ENCODE measurements at regions not wholly inside any gene's neighbourhood (a gene's known extent, or its start where the extent isn't known, plus 50 kb on each side); places are given as distances from the start of the nearest gene placed in this dataset.

DNA sequence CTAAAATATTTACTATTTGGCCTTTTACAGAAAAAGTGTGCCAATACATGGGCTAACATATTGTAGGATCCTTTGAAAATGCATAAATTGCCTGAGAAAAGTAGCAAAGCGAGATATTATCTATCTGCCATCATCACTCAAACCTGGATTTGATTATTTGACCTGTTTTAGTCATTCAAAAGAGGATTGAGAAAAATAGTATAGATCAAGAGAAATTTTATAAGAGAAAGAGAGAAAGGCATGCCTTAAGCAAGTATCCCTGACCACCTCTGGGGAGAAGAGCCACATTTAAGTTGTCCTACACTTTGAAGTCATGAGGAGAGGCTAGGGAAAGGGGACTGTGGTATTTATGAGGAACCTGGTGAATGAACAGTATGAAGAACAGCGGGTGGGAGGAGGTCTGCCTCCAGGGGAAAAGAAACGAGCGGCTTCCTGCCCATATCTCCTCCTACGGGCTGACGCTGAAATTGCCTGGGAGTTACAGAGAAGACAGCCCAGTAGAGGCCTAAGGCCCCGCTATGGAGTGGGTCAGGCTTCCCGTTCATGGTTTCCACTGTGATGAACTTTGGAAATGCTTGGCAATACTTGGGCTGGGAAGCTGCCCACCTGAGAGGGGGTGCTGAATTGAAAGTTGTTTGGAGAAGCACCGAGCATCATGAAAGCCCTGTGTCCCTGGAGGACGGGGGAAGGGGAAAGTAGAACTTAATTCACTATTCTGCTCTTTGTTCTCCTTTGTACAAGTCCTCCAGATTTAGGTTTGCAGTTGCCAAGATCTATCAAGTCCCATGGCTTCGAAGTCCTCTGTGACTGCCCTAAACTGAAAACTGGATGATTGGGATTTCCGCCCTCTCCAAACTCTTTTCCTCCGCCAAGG, 106.9 kb upstream of the ACSL4 start:
- no peak for DNase-seq
- Histone ChIP-seq H3K9me2 (replicated peaks; ENCODE audit: insufficient read depth, low read length) (no peaks in the 10 kb centered on the region), H4K20me1 (ENCODE audit: insufficient read depth, low read depth, low read length) (no peaks in the 10 kb centered on the region), H3K9ac (ENCODE audit: low read length) (no peak overlapping the region), H3K4me3 (ENCODE audit: low read length) (no peak overlapping the region), H3K4me2 (ENCODE audit: low read depth, low read length, poor library complexity, severe bottlenecking) (no peak overlapping the region), H3K36me3 (ENCODE audit: insufficient read depth, low read length) (no peaks in the 10 kb centered on the region), H3K27ac (ENCODE audit: low read length) (no peak overlapping the region), H3K4me1 (ENCODE audit: low read length) (no peaks in the 10 kb centered on the region), H3K27me3 (ENCODE audit: low read length) (no peaks in the 10 kb centered on the region), H2AFZ (ENCODE audit: low read length) (no peak overlapping the region), H3K79me2 (ENCODE audit: low read length) (no peaks in the 10 kb centered on the region), H3K9me3 (ENCODE audit: low read length) (no peaks in the 10 kb centered on the region)

DNA sequence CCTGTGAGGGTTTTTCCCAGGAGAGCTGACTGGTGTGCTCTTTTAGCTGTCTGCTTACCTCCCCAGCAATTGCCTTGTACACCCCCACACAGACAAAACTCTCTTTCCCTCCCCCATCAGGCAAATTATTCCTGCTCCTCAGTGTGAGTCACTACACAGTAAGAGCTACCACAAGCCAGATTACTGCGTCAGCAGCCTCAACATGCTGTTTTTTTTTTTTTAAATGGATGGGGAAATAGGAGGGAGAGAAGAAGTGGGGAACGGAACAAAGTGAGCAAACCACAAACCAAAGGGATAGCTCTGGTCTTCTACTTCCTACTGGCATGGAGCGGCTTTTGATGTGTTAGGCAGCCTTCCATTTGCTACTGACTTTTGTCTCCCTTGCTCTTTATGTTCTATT, 107.5 kb upstream of the ACSL4 start:
- Histone ChIP-seq H3K9me3 (ENCODE audit: low read length) (no peaks in the 10 kb centered on the region), H3K36me3 (ENCODE audit: insufficient read depth, low read length) (no peaks in the 10 kb centered on the region), H3K4me2 (ENCODE audit: low read depth, low read length, poor library complexity, severe bottlenecking) (no peak overlapping the region), H3K27ac (ENCODE audit: low read length) (no peak overlapping the region), H3K9me2 (replicated peaks; ENCODE audit: insufficient read depth, low read length) (no peaks in the 10 kb centered on the region), H3K4me1 (ENCODE audit: low read length) (no peaks in the 10 kb centered on the region), H3K4me3 (ENCODE audit: low read length) (no peak overlapping the region), H3K9ac (ENCODE audit: low read length) (no peak overlapping the region), H2AFZ (ENCODE audit: low read length) (no peak overlapping the region), H4K20me1 (ENCODE audit: insufficient read depth, low read depth, low read length) (no peaks in the 10 kb centered on the region), H3K79me2 (ENCODE audit: low read length) (no peaks in the 10 kb centered on the region), H3K27me3 (ENCODE audit: low read length) (no peaks in the 10 kb centered on the region)
- DNase-seq = no peak

DNA sequence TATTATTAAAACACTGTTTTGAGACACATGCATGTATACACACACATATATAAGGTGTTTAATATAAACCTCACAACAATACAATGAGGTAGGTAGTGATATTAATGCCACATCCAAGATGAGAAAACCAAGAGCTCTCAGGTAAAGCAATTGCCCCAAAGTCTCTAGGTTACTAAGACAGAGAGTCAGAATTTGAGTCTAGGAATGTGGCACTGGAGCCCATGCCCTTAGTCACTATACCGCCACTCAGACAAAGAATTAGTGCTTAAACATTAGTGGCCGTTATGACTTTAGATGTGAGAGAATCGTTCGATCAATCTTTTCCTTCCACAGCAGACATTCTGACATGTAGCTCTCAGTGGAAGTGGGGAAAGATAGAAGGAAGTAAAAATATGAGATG, 108.2 kb upstream of the ACSL4 start:
- no peaks in the 10 kb centered on the region for H3K9me2 ChIP-seq (replicated peaks; ENCODE audit: insufficient read depth, low read length)
- H3K4me1 ChIP-seq (ENCODE audit: low read length) = no peaks in the 10 kb centered on the region
- H3K9me3 ChIP-seq (ENCODE audit: low read length) = no peaks in the 10 kb centered on the region
- H2AFZ ChIP-seq (ENCODE audit: low read length) = no peak overlapping the region
- DNase-seq = no peak
- H3K4me2 ChIP-seq (ENCODE audit: low read depth, low read length, poor library complexity, severe bottlenecking) = no peak overlapping the region
- no peaks in the 10 kb centered on the region for H3K79me2 ChIP-seq (ENCODE audit: low read length)
- H3K27me3 ChIP-seq (ENCODE audit: low read length) = no peaks in the 10 kb centered on the region
- no peak overlapping the region for H3K9ac ChIP-seq (ENCODE audit: low read length)
- H3K36me3 ChIP-seq (ENCODE audit: insufficient read depth, low read length) = no peaks in the 10 kb centered on the region
- H4K20me1 ChIP-seq (ENCODE audit: insufficient read depth, low read depth, low read length) = no peaks in the 10 kb centered on the region
- H3K4me3 ChIP-seq (ENCODE audit: low read length) = no peak overlapping the region
- H3K27ac ChIP-seq (ENCODE audit: low read length) = no peak overlapping the region

DNA sequence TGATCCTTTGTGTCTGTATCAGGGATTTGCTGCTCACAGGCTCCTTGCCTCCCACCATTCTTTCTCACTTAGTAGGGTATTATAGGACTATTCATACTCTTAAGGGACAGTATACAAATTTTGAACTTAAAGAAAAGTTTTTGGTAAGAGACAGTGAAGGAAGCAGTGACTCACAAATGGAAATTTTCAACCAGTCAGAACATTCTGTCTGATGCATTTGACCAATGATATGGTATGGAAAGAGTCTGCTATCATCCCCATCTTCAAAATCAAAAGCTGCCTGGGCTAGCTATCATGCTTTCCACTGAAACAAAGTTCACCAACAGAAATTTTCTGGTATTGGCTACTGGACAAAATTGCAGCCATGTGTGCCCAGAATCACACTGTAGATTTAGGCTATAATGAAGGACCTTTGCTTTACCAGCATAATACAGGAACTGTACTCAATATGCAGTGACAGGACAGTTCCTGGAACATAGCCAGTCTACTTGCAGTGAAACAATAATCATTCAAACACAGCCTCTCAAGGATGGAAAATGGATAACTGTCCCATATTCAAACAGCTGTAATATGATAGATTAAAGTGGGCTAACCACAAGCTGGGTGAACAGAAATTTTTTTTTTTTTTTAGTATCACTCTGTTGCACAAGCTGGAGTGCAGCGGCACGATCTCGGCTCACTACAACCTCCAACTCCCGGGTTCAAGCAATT, 109.0 kb upstream of the ACSL4 start:
- Histone ChIP-seq H3K27me3 (ENCODE audit: low read length) (no peaks in the 10 kb centered on the region), H3K9me3 (ENCODE audit: low read length) (no peaks in the 10 kb centered on the region), H3K4me2 (ENCODE audit: low read depth, low read length, poor library complexity, severe bottlenecking) (no peak overlapping the region), H3K9me2 (replicated peaks; ENCODE audit: insufficient read depth, low read length) (no peaks in the 10 kb centered on the region), H2AFZ (ENCODE audit: low read length) (no peak overlapping the region), H3K4me1 (ENCODE audit: low read length) (no peaks in the 10 kb centered on the region), H3K27ac (ENCODE audit: low read length) (no peak overlapping the region), H3K9ac (ENCODE audit: low read length) (no peak overlapping the region), H3K36me3 (ENCODE audit: insufficient read depth, low read length) (no peaks in the 10 kb centered on the region), H3K4me3 (ENCODE audit: low read length) (no peak overlapping the region), H4K20me1 (ENCODE audit: insufficient read depth, low read depth, low read length) (no peaks in the 10 kb centered on the region), H3K79me2 (ENCODE audit: low read length) (no peaks in the 10 kb centered on the region)
- no peak for DNase-seq

DNA sequence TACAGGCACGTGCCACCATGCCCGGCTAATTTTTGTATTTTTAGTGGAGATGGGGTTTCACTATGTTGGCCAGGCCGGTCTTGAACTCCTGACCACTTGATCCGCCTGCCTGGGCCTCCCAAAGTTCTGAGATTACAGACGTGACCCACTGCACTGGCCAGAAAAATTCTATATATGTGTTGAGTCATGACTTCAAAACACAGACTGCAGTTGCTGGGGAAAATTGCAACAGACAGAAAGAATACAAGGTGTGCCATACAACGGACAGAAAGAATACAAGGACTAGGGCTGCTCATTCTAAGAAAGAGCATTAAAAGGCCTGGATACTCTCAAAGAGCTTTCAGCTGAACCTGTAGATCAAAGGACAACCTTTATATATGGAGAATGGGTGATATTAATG, 109.6 kb upstream of the ACSL4 start:
- Histone ChIP-seq H3K9me2 (replicated peaks; ENCODE audit: insufficient read depth, low read length) (no peaks in the 10 kb centered on the region), H3K36me3 (ENCODE audit: insufficient read depth, low read length) (no peaks in the 10 kb centered on the region), H3K27ac (ENCODE audit: low read length) (no peak overlapping the region), H3K4me2 (ENCODE audit: low read depth, low read length, poor library complexity, severe bottlenecking) (no peak overlapping the region), H3K27me3 (ENCODE audit: low read length) (no peaks in the 10 kb centered on the region), H3K4me1 (ENCODE audit: low read length) (no peaks in the 10 kb centered on the region), H2AFZ (ENCODE audit: low read length) (no peak overlapping the region), H3K9ac (ENCODE audit: low read length) (no peak overlapping the region), H3K9me3 (ENCODE audit: low read length) (no peaks in the 10 kb centered on the region), H3K79me2 (ENCODE audit: low read length) (no peaks in the 10 kb centered on the region), H4K20me1 (ENCODE audit: insufficient read depth, low read depth, low read length) (no peaks in the 10 kb centered on the region), H3K4me3 (ENCODE audit: low read length) (no peak overlapping the region)
- DNase-seq = no peak

DNA sequence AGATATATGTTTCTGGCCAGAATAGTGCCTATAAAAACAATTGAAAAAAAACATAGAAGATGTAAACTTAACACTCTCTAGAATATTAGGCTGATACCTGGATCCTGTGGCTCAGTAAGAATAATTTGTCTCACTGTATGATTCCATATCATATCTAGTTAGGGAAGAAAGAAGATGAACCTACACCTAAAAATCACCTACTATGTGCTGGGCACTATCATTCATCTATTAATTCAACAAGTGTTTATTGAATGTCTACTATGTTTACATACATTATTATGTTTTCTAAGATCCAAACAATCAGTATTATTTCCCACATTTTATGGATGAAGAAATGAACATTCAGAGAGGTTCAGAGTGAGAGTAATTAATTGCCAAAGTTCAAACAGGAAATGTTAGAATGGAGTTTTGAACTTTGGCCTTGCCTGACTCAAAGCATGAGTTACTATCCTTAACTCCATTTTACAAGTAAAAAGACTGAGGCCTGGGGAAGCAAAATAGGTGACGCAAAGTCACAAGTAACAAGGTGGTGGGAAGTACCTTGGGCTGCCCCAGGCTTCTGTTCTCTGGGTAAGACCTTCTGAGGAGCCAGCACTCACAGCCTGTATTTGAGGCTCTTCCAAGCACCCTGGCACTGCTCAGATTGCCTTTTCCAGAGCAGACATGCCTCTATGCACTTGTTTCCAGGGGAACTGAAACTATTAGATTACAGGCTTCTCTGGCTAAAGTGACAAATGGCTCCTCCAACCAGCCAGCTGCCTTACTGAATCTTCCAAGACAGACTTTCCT, 111.1 kb upstream of the ACSL4 start:
- no peak overlapping the region for H3K27ac ChIP-seq (ENCODE audit: low read length)
- no peak overlapping the region for H3K4me2 ChIP-seq (ENCODE audit: low read depth, low read length, poor library complexity, severe bottlenecking)
- no peak overlapping the region for H3K4me3 ChIP-seq (ENCODE audit: low read length)
- no peaks in the 10 kb centered on the region for H3K36me3 ChIP-seq (ENCODE audit: insufficient read depth, low read length)
- peaks cover 13% of the 10 kb centered on the region for H3K4me1 ChIP-seq (ENCODE audit: low read length)
- DNase-seq = no peak
- H3K27me3 ChIP-seq (ENCODE audit: low read length) = no peaks in the 10 kb centered on the region
- no peaks in the 10 kb centered on the region for H3K9me2 ChIP-seq (replicated peaks; ENCODE audit: insufficient read depth, low read length)
- H2AFZ ChIP-seq (ENCODE audit: low read length) = no peak overlapping the region
- no peak overlapping the region for H3K9ac ChIP-seq (ENCODE audit: low read length)
- H3K79me2 ChIP-seq (ENCODE audit: low read length) = no peaks in the 10 kb centered on the region
- no peaks in the 10 kb centered on the region for H3K9me3 ChIP-seq (ENCODE audit: low read length)
- no peaks in the 10 kb centered on the region for H4K20me1 ChIP-seq (ENCODE audit: insufficient read depth, low read depth, low read length)

DNA sequence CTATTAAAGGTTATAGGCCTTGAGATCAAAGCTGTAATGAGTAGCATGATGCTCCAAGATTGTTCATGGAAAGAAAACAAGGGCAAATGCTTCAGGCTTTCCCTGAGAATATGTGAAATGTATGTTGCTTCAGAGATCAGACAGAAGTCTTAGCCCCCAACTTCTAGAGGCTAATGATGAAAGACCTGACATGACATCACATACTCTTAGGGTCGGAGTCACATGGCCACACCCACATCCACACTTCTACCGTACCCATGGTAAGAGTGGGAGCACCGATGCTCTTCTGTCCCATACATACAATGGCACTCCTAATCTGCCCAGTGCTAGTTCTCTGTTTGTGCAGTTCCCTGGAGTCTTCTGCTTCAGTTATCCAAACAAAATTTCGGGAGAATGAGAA, 111.9 kb upstream of the ACSL4 start:
- H3K27ac ChIP-seq (ENCODE audit: low read length) = no peak overlapping the region
- no peak overlapping the region for H2AFZ ChIP-seq (ENCODE audit: low read length)

DNA sequence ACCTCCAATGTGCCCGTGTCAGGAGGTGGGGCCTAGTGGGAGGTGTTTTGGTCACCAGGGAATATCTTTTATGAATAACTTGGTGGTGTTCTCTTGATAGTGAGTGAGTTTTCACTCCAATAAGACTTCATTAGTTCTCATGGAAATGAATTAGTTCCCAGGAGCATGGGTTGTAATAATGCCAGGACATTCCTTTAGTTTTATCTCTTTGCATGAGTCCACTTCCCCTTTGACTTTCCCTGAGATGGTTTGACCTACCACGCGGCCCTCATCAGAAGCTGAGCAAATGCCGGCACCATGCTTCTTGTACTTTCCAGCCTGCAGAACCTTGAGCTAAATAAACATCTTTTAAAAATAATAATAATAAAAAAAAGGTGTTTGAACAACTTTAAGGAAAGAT, 112.9 kb upstream of the ACSL4 start:
- H3K27me3 ChIP-seq (ENCODE audit: low read length) = no peaks in the 10 kb centered on the region
- no peak overlapping the region for H3K4me2 ChIP-seq (ENCODE audit: low read depth, low read length, poor library complexity, severe bottlenecking)
- H3K27ac ChIP-seq (ENCODE audit: low read length) = no peak overlapping the region
- no peak overlapping the region for H3K9ac ChIP-seq (ENCODE audit: low read length)
- no peak overlapping the region for H2AFZ ChIP-seq (ENCODE audit: low read length)
- no peaks in the 10 kb centered on the region for H3K79me2 ChIP-seq (ENCODE audit: low read length)
- H3K4me3 ChIP-seq (ENCODE audit: low read length) = no peak overlapping the region
- H3K36me3 ChIP-seq (ENCODE audit: insufficient read depth, low read length) = no peaks in the 10 kb centered on the region
- no peaks in the 10 kb centered on the region for H3K9me2 ChIP-seq (replicated peaks; ENCODE audit: insufficient read depth, low read length)
- DNase-seq = no peak
- no peaks in the 10 kb centered on the region for H4K20me1 ChIP-seq (ENCODE audit: insufficient read depth, low read depth, low read length)
- H3K9me3 ChIP-seq (ENCODE audit: low read length) = no peaks in the 10 kb centered on the region
- peaks cover 15% of the 10 kb centered on the region for H3K4me1 ChIP-seq (ENCODE audit: low read length)

More for the DNA sequence above, 111.9 kb upstream of the ACSL4 start:
- Histone ChIP-seq H3K9ac (ENCODE audit: low read length) (no peak overlapping the region), H3K4me2 (ENCODE audit: low read depth, low read length, poor library complexity, severe bottlenecking) (no peak overlapping the region), H3K9me3 (ENCODE audit: low read length) (no peaks in the 10 kb centered on the region), H3K9me2 (replicated peaks; ENCODE audit: insufficient read depth, low read length) (no peaks in the 10 kb centered on the region), H3K4me3 (ENCODE audit: low read length) (no peak overlapping the region), H3K79me2 (ENCODE audit: low read length) (no peaks in the 10 kb centered on the region), H3K27me3 (ENCODE audit: low read length) (no peaks in the 10 kb centered on the region), H3K36me3 (ENCODE audit: insufficient read depth, low read length) (no peaks in the 10 kb centered on the region), H4K20me1 (ENCODE audit: insufficient read depth, low read depth, low read length) (no peaks in the 10 kb centered on the region), H3K4me1 (ENCODE audit: low read length) (peaks cover 15% of the 10 kb centered on the region)
- no peak for DNase-seq
